Right lobe of liver (tissue), 6 donors: ENCODE measurements at regions not wholly inside any gene's neighbourhood (a gene's known extent, or its start where the extent isn't known, plus 50 kb on each side); places are given as distances from the start of the nearest gene placed in this dataset.

Experiments
- ATAC-seq, 4 donors: fragments of 200-7000 bp; cut with Tn5 transposase; one replicate each; pipeline ENCODE4 v1.9.1; 2020; ENCODE audit warnings: mild to moderate bottlenecking in 4 of 4, moderate library complexity in 4 of 4
- DNase-seq, 3 donors: peaks; one replicate each; pipeline ENCODE4 v3.0.0-alpha.2; 2020
- H3K27ac ChIP-seq, 3 donors: fragments of 200-600 bp; one replicate each; pipeline ENCODE4 v1.8.0; 2022
- H3K27me3 ChIP-seq, 2 donors: fragments of 200-600 bp; one replicate each; pipeline ENCODE4 v1.8.0; 2022
- H3K36me3 ChIP-seq, 4 donors: fragments of 200-600 bp; sonication (generic) in 1 of 4; one replicate each; pipeline versions ENCODE4 v1.5.1 to v1.8.0; 2017 to 2022; ENCODE audit warnings: control low read depth in 1 of 4
- H3K4me1 ChIP-seq, 4 donors: fragments of 200-600 bp; sonication (generic) in 1 of 4; one replicate each; pipeline versions ENCODE4 v1.5.1 to v1.8.0; 2017 to 2022; ENCODE audit warnings: control low read depth in 1 of 4
- H3K4me3 ChIP-seq, 3 donors: fragments of 200-600 bp; one replicate each; pipeline ENCODE4 v1.8.0; 2022
- H3K9me3 ChIP-seq, 4 donors: fragments of 200-600 bp; sonication (generic) in 1 of 4; one replicate each; pipeline versions ENCODE4 v1.5.1 to v1.8.0; 2017 to 2022; ENCODE audit warnings: control low read depth in 1 of 4
- CTCF ChIP-seq, 4 donors: fragments of 200-600 bp in 3 of 4; fragments of 450-650 bp in 1 of 4; IDR thresholded peaks; one replicate each; pipeline versions ENCODE4 v1.5.1 to v1.8.0; 2016 to 2022; ENCODE audit warnings: antibody characterized with exemption in 4 of 4, mild to moderate bottlenecking in 2 of 4
- POLR2A ChIP-seq: fragments of 450-650 bp; IDR thresholded peaks from one replicate; pipeline ENCODE4 v1.6.1; 2017; ENCODE audit warnings: antibody characterized with exemption, mild to moderate bottlenecking
- WGBS: methylation state at CpG from one replicate; pipeline ENCODE4 v1.1.6; 2018; ENCODE audit warnings: low coverage, low lambda C conversion rate; ENCODE audit not compliant: insufficient coverage; ENCODE audit errors: missing lambda C conversion rate; 5-methylcytosine and 5-hydroxymethylcytosine counted together
- intact Hi-C, 2 donors: fragments of 100-400 bp; cut with DNase I; formaldehyde crosslinking; loops; one replicate each; pipeline versions ENCODE4 v1.11.2 to v1.14.1; 2022
- donor health status: DM: no; HTN: yes; CAD: no.
- donor health status: DM: no; HTN: no; CAD: no.
- donor health status: DM: no; HTN: no; CAD: no.
- donor health status: DM: no; HTN: yes; CAD: no.
- donor health status: DM: no; HTN: yes; CAD: no.

GRCh38 chr13:53788286-53788685 lies 759.7 kb downstream of the OLFM4 start:
- TF ChIP-seq POLR2A, result no peak
- no peak for TF ChIP-seq CTCF (IDR thresholded peaks at IDR 0.05)
- ATAC-seq, result no peak
- no peaks in the 10 kb centered on the region for H3K27me3 ChIP-seq
- H3K4me1 ChIP-seq, result no peaks in the 10 kb centered on the region
- intact Hi-C loops, result no loop called here
- H3K27ac ChIP-seq, result no peak overlapping the region
- H3K9me3 ChIP-seq, result no peaks in the 10 kb centered on the region
- no peak for DNase-seq
- H3K36me3 ChIP-seq, result no peaks in the 10 kb centered on the region
- 30% methylated on average over 3 of the region's 3 CpGs for WGBS
- H3K4me3 ChIP-seq, result no peak overlapping the region

GRCh38 chr13:53800011-53800410 lies 771.4 kb downstream of the OLFM4 start:
- no peaks in the 10 kb centered on the region for H3K9me3 ChIP-seq
- ATAC-seq (no peak), DNase-seq (no peak)
- TF ChIP-seq POLR2A, result no peak
- TF ChIP-seq CTCF (IDR thresholded peaks at IDR 0.05), result no peak
- H3K4me1 ChIP-seq, result no peaks in the 10 kb centered on the region
- H3K4me3 ChIP-seq, result no peak overlapping the region
- H3K27ac ChIP-seq, result no peak overlapping the region
- H3K27me3 ChIP-seq, result peaks cover 0 to 4% of the 10 kb centered on the region in 2 donors
- WGBS, result 51% methylated on average over 5 of the region's 5 CpGs
- no peaks in the 10 kb centered on the region for H3K36me3 ChIP-seq
- intact Hi-C loops, result no loop called here

GRCh38 chr13:53807251-53807834 lies 778.7 kb downstream of the OLFM4 start:
- no peaks in the 10 kb centered on the region for H3K9me3 ChIP-seq
- H3K27ac ChIP-seq, result no peak overlapping the region
- intact Hi-C loops, result no loop called here
- H3K27me3 ChIP-seq, result peaks cover 0 to 4% of the 10 kb centered on the region in 2 donors
- DNase-seq (no peak), ATAC-seq (no peak)
- H3K36me3 ChIP-seq, result no peaks in the 10 kb centered on the region
- H3K4me1 ChIP-seq, result no peaks in the 10 kb centered on the region
- TF ChIP-seq POLR2A (no peak), CTCF (IDR thresholded peaks at IDR 0.05) (no peak)
- H3K4me3 ChIP-seq, result no peak overlapping the region
- WGBS, result 42% methylated on average over 3 of the region's 3 CpGs

GRCh38 chr13:53821632-53822031 lies 793.0 kb downstream of the OLFM4 start:
- ATAC-seq, result no peak
- intact Hi-C loops, result no loop called here
- H3K4me1 ChIP-seq, result no peaks in the 10 kb centered on the region
- H3K4me3 ChIP-seq, result no peak overlapping the region
- H3K9me3 ChIP-seq, result no peaks in the 10 kb centered on the region
- DNase-seq, result no peak
- no peak overlapping the region for H3K27ac ChIP-seq
- TF ChIP-seq POLR2A (no peak), CTCF (IDR thresholded peaks at IDR 0.05) (no peak)
- WGBS, result 46% methylated on average over 10 of the region's 10 CpGs
- no peaks in the 10 kb centered on the region for H3K36me3 ChIP-seq
- H3K27me3 ChIP-seq, result no peaks in the 10 kb centered on the region

GRCh38 chr13:53822136-53822535 lies 793.5 kb downstream of the OLFM4 start:
- ATAC-seq (no peak), DNase-seq (no peak)
- H3K36me3 ChIP-seq, result no peaks in the 10 kb centered on the region
- H3K27ac ChIP-seq, result no peak overlapping the region
- H3K4me1 ChIP-seq, result no peaks in the 10 kb centered on the region
- WGBS, result 68% methylated on average over 5 of the region's 5 CpGs
- no peak for TF ChIP-seq CTCF (IDR thresholded peaks at IDR 0.05)
- TF ChIP-seq POLR2A, result no peak
- H3K27me3 ChIP-seq, result no peaks in the 10 kb centered on the region
- no peak overlapping the region for H3K4me3 ChIP-seq
- no peaks in the 10 kb centered on the region for H3K9me3 ChIP-seq
- intact Hi-C loops, result no loop called here
